Nucleus accumbens (tissue), 56 donors: ENCODE measurements at regions not wholly inside any gene's neighbourhood (a gene's known extent, or its start where the extent isn't known, plus 50 kb on each side); places are given as distances from the start of the nearest gene placed in this dataset.

Experiments used
- DNase-seq, 56 donors: peaks; one replicate each; lab custom pipeline; 2025; lab: John Stamatoyannopoulos, UW

DNA sequence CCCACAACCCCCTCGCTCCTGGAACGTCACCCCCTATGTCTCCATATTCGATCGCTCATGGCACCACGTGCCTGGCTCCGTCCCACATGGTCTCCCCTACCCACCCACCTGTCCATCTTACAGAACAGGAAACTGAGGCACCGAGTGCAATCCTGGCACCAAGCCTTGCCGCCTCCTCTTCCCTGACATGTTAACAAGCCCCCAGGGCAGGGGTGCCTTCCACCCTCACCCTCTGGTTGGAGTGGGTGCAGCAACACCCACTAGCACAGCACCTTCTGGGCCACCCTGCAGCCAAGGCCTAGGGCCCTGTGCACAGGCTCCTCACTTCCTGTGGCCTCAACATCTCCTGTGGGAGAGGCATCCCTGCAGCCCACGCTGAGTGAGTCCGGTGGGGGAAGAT lies 110.3 kb downstream of the RFLNA start:
- peak in 1 of 56 donors; percentile 37 for DNase-seq

DNA sequence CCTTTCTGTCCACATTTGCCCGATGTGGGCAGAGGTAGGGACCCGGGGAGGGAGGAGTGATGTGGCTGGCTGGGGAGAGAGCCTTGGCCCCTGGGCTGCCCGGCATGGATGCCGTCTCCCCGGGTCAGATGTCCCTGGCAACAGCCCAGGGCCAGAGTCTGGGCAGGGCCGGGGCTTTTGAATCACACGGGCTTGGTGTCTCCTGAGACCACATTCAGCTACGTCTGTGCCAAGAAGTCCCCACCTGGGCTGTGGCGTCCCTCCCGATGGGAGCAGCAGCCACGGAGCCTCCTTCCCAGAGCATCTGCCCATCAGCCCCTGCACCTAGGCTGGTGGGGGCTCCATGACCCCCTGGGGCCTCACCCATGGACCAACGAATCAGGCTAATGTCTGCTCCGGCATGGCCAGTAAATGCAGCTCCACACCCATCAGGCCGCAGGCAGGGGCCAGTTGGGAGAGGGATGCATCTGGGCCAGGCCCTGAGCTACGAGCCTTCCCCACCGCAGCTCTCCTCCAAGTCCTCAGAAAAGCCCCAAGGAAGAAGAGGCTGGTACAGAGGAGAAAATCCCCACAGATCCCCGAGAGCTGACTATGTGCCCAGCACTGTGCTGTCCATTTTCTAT lies 109.4 kb downstream of the RFLNA start:
- peak in 9 of 56 donors; percentile 8 to 48 (median 23) for DNase-seq

DNA sequence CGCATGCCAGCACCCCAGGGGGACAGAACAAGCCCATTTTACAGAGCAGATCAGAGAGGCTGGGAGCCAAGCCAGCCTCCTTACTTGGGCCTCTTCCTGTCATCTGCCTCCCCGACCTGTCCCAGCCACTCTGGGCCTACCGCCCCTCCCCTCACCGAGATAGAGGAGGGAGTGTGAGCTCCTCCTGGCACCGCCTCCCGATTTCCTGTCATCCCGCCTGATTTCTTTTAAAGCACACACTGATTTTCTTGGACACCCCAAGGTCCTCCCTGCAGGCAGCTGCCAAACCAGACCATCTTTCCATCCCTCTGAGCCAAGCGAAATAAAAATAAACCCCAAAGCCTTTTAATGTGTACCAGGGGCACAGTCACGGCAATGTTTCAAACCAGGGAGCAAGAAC lies 108.4 kb downstream of the RFLNA start:
- DNase-seq, result no peak

DNA sequence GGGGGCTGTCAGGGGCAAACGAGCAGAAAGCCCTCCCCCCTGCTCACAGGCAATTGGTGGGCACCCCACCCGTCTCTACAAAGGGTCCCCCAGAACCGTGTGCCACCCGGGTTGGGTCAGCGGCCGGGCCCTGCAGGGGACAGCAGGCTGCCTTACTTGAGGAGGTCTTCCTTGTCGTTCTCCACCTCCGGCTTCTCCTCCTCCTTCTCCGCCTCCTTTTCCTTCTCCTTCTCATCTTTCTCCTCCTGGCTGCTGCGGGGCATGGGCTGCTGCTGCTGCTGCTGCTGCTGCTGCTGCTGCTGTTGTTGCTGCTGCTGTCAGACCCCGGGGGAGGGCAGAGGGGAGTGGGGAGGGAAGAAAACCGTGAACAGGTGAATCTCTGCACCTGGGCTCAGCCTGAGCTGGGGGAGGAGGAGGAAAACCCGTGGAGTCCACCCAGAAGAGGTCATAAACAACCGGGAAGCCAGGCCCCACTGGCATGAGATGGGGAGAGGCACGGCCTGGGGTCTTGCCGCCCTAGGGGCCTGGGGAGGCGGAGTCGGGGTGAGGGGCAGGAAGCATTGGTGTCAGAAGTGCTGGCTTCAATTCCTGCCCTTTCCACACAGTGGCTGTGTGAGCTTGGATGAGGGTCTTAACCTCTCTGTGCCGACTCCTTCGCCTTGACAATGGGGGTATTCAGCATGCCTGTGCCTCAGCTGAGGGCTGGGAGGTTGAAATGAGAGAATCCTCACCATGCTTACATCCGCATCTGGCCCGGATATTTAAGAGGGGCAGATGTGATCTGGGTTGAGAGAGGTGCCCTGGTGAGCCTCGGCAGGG lies 107.6 kb downstream of the RFLNA start:
- no peak for DNase-seq

DNA sequence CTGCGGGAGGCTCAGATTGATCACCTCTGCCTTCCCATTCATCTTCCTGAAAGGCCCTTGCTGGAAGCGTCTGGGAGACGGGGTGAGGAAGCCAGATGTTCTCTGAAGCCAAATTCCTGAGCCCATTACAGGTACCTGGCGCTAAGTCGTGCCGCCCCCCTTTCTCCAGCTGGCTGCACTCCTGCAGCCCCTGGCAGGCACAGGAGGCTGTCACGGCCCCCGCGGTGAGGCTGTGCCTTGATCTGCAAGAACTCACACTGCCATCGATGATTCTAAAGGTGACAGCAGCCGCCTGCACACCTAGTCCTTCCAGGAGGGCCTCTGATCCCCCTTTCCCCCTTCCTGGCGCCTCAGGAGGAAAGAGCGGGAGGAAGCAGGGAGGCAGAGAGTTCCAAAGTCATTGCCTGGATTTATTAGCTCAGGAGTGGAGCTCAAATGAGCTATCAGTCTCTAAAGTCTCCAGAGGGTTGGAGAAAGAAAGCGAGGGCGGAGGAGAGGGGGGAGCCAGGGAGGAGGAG lies 106.9 kb downstream of the RFLNA start:
- DNase-seq, result peak in 19 of 56 donors; percentile 15 to 60 (median 31)

DNA sequence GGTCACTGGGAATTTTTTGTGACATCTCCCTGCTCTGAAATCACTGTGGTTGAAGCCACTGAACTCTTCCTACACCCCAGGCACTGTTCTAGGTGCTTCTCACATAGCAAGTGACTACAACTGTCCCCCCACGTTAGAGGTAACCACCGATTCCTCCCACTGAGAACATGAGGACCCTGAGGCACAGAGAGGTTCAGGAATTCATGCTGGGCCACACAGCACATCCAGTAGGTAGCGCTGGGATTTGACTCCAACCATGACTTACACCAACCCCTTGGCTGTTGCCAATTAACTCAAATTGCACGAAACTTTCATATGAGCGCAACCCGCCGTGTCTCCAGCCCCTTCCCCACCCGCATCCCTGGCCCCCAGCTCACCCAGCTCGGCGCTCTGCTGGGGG lies 105.2 kb downstream of the RFLNA start:
- DNase-seq, result no peak

DNA sequence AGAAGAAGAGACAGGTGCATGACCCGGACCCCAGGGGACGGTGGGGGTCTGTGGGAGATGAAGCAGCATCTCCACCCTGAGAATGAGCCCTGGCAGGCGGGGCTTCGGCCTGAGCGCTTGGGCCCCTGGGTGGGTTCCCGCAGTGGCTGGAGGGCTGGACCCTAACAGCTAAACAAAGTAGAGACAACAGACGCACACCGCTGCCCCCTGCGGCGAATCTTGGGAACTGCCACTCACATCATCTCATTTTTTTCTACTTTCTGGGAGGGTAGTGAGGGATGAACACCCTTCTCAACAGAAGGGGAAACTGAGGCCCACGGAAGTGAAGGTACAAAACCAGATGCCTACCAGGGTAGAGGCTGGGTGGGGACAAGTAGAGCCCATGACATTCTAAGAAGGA lies 104.7 kb downstream of the RFLNA start:
- DNase-seq, result peak in 4 of 56 donors; percentile 15 to 43 (median 27)

DNA sequence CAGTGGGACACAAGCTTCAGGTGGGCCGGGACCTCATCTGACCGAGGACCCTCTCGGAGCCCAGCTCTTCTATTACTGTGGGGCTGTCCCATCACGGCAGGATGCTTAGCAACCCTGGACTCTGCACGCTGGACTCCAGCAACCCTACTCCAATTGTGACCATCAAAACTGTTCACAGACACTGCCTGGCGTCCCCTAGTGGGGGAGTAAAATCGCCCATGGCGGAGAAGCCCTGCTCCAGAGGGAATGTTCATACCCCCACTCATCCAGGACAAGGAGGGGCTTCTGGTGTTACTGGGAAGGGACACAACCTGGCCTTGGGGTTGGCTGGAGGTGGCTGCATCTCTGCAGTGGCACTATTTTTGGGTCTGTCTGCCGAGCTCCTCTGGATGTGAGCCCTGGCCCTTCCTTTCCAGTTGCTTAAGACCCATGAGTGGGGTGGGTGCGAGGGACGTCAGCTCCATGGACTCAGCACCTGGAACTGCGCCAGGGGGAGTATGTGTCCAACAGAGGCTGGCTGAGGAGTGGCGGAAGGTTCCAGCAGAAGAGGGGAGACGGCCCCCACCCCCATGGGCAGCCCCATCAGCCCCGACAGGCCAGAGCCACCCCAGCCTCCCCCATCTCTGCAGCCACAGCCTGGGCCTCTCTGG lies 103.8 kb downstream of the RFLNA start:
- peak in 14 of 56 donors; percentile 13 to 61 (median 30) for DNase-seq

DNA sequence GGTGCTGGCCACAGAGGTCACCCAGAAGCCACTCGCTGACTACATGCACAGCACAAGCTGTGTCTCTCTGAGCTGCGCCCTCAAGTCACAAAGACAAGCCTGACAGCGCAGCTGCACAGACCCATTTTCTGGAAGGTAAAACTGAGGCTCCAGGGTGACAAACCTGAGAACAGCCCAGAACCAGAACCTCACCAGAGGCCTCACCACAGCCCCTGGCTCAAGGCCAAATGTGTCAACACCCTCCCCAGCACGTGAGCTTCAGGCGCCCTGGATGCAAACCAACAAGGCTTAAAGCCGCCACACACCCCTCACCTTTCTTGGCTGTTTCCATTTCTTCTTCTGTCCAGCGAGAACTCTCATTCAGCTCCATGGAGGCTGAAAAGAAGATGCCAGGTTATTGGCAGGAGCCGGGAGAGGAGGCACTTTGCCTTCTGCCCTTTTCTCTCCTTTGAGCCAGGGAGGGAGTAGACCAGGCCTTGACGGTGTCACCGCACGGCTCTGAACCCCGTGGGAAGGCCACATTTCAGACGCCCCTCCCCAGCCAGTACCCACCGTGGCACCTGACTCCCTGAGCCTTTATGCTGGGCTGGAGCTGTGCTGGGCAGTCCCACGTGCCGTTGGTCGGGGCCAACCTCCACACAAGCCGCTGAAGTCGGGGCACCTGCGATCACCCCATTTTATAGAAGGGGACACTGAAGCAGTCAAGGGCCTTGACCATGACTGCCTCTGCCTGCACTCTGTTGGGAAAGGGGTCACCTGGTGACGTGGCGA lies 103.1 kb downstream of the RFLNA start:
- DNase-seq, result no peak

DNA sequence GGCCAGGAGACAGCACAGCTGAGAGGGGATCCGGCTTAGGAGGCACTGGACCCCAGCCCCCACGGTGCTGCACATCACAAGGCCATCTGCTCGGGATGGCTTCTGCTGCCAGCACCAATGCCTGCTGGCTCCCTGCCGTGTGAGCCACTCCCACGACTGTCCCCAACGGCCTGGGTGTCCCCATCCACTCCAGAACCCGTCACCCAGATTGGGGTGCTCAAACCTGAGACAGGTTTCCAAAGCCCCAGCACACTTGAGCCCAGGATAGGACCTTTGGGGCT lies 102.4 kb downstream of the RFLNA start:
- no peak for DNase-seq

DNA sequence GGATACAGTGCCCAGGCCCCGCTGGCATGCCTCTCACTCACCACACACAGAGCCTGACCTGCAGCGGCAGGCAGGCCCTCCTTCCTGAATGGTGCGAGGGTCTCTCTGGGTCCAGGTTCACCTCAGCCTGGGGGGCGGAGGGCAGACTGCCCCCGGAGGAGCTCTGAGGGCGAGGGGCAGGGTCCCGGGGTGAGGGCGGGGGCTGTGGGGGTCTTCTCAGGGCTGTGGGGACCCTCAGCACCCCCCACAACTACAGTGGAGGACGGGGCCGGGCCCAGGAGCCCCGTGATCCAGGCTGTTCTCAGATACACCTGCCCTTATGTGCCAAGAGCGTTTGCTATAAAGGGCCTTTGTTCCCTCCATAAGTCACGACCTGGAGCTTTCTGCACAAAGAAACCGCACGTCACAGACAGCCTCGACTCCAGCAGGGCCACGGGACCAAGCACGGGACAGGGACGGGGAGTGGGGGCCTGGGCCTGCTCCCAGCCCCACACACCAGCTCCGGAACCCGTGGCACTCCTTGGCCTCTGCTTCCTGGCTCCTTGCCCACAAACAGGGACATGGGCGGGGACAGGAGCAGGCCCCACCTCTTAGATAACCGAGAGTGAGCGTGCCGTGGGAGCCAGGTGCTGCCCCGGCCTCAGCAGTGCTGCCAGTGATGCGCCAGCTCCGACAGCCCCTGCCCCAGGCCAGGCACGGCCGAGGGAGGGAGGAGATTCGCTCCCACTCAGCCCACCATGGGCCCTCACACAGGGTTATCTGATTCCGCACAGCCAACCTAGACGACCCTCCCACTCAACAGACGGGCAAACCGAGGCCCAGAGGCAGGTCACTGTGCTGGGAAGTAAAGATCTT lies 101.9 kb downstream of the RFLNA start:
- peak in 29 of 56 donors; percentile 8 to 90 (median 31) for DNase-seq

DNA sequence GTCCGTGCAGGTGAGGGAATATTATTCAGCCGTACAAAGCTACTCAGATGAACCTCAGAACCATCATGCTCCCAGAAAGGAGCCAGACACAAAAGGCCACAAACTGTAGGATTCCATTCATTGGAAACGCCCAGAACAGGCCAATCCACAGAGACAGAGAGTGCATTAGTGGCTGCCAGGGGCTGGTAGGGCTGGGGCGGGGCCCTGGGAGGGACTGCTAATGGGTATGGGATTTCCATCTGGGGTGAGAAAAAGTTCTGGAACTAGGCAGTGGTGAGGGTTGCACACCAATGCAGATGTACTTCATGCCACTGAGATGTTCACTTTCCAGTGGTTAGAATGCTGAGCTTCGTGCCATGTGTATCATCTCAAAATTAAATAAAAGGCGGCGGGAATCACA lies 101.1 kb downstream of the RFLNA start:
- DNase-seq, result peak in 18 of 56 donors; percentile 19 to 65 (median 32)

DNA sequence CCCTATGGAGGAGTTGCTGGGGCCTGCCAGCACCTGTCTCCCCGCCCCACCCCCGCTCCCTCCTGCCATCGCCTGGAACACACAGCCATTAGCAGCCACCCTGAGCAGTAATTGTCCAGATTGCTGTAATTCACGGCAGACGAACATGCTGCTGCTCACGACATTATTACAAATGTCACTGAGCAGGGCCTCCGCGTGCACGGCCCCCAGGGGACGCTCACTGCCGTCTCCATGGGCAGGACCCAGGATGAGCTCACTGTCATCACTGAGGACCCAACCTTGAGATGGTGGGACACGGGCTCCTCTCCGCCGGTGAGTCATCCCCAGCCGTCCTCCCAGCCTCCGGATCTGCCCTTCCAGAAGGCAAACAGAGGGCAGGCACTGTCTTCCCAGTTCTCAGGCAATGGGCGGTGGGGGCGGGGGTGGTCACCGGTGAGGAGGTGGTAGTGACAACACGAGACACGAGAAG lies 100.4 kb downstream of the RFLNA start:
- peak in 2 of 56 donors; percentile 10 to 33 for DNase-seq

DNA sequence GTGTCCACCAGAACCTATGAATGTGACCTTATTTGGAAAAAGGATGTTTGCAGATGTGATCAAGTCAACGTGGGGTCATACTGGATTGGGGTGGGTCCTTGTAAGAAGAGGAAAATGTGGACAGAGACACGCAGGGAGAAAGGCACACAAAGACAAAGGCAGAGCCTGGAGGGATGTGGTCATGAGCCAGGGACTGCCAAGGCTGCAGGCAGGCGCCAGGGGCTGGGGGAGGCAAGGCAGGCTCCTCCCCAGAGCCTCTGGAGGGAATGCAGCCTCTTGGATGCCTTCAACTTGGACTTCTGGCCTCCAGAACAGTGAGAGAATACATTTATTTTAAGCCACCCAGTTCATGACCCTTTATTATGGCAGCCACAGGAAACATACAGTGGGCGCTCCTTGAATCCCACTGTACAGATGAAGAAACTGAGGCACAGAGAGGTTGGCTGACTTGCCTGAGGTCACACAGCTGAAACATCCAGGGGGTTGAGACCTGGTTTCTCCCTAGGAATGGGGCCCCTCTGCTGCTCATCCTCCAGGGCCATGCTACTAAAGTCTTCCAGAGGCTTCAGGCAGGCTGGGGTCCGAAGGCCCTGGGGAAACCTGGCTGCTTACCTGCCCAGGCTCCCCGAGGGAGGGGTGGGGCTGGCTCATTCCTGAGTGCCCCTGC lies 99.7 kb downstream of the RFLNA start:
- DNase-seq, result no peak

DNA sequence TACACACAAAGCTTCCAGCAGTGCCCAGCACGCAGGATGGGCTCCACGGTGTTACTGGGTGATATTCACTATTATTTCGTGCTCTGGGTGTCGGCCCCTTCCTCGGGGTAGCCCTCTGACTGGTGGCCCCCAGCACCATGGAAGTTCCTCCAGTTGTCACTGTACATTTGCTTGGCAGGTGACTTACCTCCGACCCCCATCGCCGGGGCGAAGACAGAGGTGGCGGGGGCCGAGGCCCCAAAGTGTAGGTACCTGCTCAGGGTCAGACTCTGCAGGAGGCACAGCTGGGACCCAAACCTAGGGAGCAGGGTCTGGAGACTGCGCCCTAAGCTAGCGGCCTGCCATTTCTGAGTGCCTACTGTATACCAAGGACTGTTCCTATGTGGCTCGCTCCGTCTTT lies 98.9 kb downstream of the RFLNA start:
- DNase-seq, result no peak

DNA sequence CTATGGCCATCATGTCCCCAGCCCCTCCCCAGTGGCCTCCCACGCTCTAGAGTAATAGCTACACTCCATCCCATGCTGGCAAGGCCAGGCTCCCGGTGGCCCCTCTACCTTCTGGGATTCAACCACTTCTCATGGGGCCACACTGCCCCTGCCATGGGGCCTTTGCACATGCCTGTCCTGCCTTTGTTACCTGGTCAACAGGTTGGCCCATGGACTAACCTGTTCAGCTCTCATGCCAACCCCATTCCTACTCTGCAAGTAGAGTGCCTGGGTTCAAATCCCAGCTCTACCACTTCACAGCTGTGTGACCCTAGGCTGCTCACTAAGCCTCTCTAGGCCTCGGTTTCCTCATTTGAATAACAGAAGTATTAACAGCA lies 98.5 kb downstream of the RFLNA start:
- DNase-seq, result no peak

DNA sequence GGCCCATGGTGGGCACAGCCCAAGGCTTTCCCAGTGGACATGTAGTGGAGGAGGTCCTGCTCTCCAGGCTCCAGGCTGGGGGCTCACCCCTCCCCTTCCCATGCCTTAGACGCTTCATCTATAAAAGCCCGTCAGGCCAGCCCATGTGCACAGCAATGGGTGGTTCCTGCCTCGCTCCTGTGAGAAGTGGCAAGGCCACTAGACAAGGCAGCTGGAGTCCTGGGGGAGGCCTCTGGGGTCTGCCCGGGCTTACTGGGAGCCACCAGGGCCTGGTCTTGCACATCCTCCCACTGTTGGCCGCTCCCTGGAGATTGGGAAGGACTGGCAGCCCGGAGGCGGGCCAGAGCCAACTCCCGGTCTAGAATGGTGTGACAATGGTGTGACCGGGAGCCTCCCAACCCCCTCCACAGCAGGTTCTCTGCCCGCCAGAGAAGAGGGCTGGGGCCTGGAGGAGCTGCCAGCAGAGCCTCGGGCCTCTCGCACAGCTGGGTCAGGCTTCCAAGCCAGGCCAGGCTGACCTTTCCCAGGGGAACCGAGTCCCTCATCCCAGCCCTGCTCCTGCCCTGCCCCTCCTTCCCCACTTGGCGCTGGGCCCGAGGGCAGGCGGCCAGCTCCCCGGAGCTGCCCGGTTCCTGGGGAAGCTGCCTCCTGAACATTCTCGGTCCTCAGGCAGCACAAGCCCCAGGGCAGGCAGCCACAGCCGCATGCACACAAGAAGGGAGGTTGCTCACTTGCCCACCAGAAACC lies 97.9 kb downstream of the RFLNA start:
- DNase-seq, result peak in 54 of 56 donors; percentile 31 to 92 (median 76)

DNA sequence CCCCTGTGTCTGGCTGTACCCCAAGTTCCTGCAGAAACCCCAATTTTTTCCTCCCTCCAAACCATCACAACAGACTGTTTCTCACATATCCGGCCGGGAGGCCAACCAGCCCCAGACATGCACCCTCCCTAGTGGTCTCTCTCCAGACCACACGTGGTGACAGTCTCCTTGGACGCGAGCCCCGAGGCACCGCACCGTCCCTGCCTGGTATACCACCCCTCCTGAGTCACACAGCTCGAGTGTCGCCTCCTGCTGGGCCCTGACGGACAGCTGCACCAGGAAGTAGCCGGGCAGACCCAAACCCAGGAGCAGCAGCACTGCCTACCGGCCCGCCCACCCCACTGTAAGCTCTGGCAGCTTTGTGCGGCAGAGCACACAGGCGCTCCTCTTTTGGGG lies 97.4 kb downstream of the RFLNA start:
- peak in 32 of 56 donors; percentile 22 to 67 (median 40) for DNase-seq
